ENCODE measurements at regions not wholly inside any gene's neighbourhood (a gene's known extent, or its start where the extent isn't known, plus 50 kb on each side); places are given as distances from the start of the nearest gene placed in this dataset.

- Histone ChIP-seq H3K4me3 (no peak overlapping the region), H3K27ac (no peak overlapping the region)
These were observed 169.5 kb upstream of the SVIL start for GRCh38 chr10:29804025-29804852.

GRCh38 chr10:29802171-29802570 is 167.4 kb upstream of the SVIL start:
- Histone ChIP-seq H3K9me3 (ENCODE audit: low read depth, low read length) (no peaks in the 10 kb centered on the region), H3K4me3 (no peak overlapping the region), H3K36me3 (ENCODE audit: insufficient read depth, low read length) (no peaks in the 10 kb centered on the region), H3K27ac (no peak overlapping the region), H3K9ac (ENCODE audit: insufficient read length) (no peak overlapping the region)
- DNase-seq (ENCODE audit: low read depth, low spot score): no peak
- TF ChIP-seq EZH2 (IDR thresholded peaks at IDR 0.05) (no peak), FOXP2 (optimal IDR thresholded peaks at IDR 0.05; ENCODE audit: control extremely low read depth, extremely low read length, insufficient read depth) (no peak), POLR2AphosphoS5 (IDR thresholded peaks at IDR 0.05; ENCODE audit: borderline replicate concordance, low read depth, low read length) (no peak)

More at GRCh38 chr10:29804025-29804852, 169.5 kb upstream of the SVIL start:
- Histone ChIP-seq H3K36me3 (ENCODE audit: insufficient read depth, low read length) (no peaks in the 10 kb centered on the region), H3K9ac (ENCODE audit: insufficient read length) (no peak overlapping the region), H3K9me3 (ENCODE audit: low read depth, low read length) (no peaks in the 10 kb centered on the region)
- no peak for DNase-seq (ENCODE audit: low read depth, low spot score)
- TF ChIP-seq POLR2AphosphoS5 (IDR thresholded peaks at IDR 0.05; ENCODE audit: borderline replicate concordance, low read depth, low read length) (no peak), FOXP2 (optimal IDR thresholded peaks at IDR 0.05; ENCODE audit: control extremely low read depth, extremely low read length, insufficient read depth) (no peak), EZH2 (IDR thresholded peaks at IDR 0.05) (no peak)

DNA sequence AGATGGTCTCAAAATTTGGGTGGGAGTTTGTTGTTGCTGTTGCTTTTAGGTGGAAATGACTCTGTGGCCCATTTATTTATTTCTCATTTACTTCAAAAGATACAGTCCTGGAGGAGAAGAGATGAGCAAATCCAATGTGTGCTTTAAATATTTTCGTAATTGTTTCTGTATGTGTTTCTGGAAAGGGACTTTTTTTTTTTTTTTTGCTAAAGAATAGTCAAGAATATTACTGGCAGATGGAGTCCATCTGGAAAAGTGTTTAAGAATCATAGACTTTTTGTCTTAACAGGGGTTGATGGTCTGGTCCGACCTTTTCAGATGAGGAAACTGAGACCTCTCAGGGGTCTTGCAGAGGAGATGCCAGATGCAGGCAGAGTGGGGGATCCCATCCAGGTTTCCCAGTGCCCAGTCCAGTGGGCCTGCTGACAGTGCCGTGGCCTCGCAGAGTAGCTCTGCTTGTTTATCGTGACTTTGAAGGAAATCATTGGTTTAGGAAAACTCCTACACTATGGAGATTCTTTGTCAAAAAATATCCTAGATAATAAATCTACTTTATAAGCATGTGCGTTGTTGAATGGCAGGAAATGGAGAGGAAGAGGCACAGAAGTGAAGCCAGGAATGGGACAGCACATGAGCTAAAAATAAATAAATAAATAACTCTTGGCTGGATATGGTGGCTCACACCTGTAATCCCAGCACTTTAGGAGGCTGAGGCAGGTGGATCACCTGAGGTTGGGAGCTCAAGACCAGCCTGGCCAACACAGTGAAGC is 164.3 kb upstream of the SVIL start:
- H3K27ac ChIP-seq: no peak overlapping the region
- H3K36me3 ChIP-seq (ENCODE audit: insufficient read depth, low read length): no peaks in the 10 kb centered on the region
- DNase-seq (ENCODE audit: low read depth, low spot score): no peak

GRCh38 chr10:29797616-29798015 is 162.8 kb upstream of the SVIL start:
- DNase-seq (ENCODE audit: low read depth, low spot score): no peak
- Histone ChIP-seq H3K27ac (no peak overlapping the region), H3K4me3 (no peak overlapping the region), H3K36me3 (ENCODE audit: insufficient read depth, low read length) (no peaks in the 10 kb centered on the region), H3K9me3 (ENCODE audit: low read depth, low read length) (no peaks in the 10 kb centered on the region), H3K9ac (ENCODE audit: insufficient read length) (no peak overlapping the region)
- no peak for TF ChIP-seq POLR2AphosphoS5 (IDR thresholded peaks at IDR 0.05; ENCODE audit: borderline replicate concordance, low read depth, low read length)
- no peak for TF ChIP-seq FOXP2 (optimal IDR thresholded peaks at IDR 0.05; ENCODE audit: control extremely low read depth, extremely low read length, insufficient read depth)
- TF ChIP-seq EZH2 (IDR thresholded peaks at IDR 0.05): no peak

More for the DNA sequence above, 164.3 kb upstream of the SVIL start:
- Histone ChIP-seq H3K4me3 (no peak overlapping the region), H3K9ac (ENCODE audit: insufficient read length) (no peak overlapping the region), H3K9me3 (ENCODE audit: low read depth, low read length) (no peaks in the 10 kb centered on the region)
- no peak for TF ChIP-seq EZH2 (IDR thresholded peaks at IDR 0.05)

DNA sequence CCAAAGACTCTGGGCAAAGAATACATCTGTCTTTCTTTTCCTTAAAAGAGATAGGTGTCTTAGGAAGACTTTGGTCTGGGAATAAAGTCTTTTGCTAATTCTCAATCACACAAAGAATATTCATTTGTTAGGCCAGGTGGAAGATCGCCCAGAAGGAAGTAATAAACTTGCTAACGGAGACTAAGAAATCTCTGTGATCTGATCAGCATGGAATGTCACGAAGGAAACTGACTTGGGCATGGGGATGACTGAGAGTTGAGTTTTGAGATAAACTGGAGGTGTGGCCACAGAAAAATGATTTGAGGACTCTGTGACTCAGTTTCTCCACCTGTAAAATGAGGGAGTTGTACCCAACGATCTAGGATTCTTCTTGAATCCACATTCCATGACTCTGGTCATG is 161.1 kb upstream of the SVIL start:
- Histone ChIP-seq H3K4me3 (no peak overlapping the region), H3K9me3 (ENCODE audit: low read depth, low read length) (no peaks in the 10 kb centered on the region), H3K27ac (no peak overlapping the region), H3K36me3 (ENCODE audit: insufficient read depth, low read length) (no peaks in the 10 kb centered on the region), H3K9ac (ENCODE audit: insufficient read length) (no peak overlapping the region)
- DNase-seq (ENCODE audit: low read depth, low spot score): no peak
- TF ChIP-seq EZH2 (IDR thresholded peaks at IDR 0.05) (no peak), POLR2AphosphoS5 (IDR thresholded peaks at IDR 0.05; ENCODE audit: borderline replicate concordance, low read depth, low read length) (no peak), FOXP2 (optimal IDR thresholded peaks at IDR 0.05; ENCODE audit: control extremely low read depth, extremely low read length, insufficient read depth) (no peak)

DNA sequence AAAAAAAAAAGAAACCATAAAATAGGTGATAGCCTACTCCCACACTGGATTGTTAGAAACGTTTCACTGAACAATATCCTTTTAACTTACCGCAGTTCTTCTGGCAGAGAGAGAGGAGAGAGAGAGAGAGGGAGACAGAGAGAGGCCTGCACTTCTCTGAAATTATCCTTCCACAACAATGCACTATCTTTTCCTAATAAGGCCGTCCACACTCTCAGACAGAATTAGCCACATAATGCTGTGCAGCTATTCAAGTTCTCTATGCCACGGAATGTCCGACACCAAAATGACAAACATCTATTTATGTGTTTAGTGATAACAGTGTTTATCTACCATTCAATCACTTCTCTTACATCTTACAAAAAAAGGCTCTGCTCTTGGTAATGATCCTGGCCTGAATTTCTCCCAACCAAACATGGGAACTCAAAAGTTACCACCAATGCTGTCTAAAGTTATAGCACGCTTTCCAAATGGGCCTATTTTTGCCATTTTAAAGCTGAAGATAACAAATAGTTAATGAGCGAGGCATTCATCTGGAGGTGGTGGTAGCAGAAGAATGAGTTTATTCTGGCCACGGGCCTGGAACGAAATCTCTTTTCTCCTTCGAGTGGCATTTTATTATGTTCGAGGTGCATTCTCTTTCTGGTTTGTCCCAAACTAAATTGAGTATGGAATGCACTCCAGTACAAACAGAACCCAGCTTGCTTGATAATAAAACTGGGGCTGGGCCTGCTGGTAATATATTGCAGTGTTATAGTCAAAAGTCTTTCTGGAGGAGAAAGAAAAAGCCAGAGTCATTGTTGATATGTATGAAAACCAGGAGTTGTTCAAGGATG is 160.2 kb upstream of the SVIL start:
- no peak for DNase-seq (ENCODE audit: low read depth, low spot score)
- Histone ChIP-seq H3K27ac (no peak overlapping the region), H3K36me3 (ENCODE audit: insufficient read depth, low read length) (no peaks in the 10 kb centered on the region), H3K9ac (ENCODE audit: insufficient read length) (no peak overlapping the region), H3K9me3 (ENCODE audit: low read depth, low read length) (no peaks in the 10 kb centered on the region), H3K4me3 (no peak overlapping the region)
- no peak for TF ChIP-seq FOXP2 (optimal IDR thresholded peaks at IDR 0.05; ENCODE audit: control extremely low read depth, extremely low read length, insufficient read depth)
- no peak for TF ChIP-seq POLR2AphosphoS5 (IDR thresholded peaks at IDR 0.05; ENCODE audit: borderline replicate concordance, low read depth, low read length)
- TF ChIP-seq EZH2 (IDR thresholded peaks at IDR 0.05): no peak

DNA sequence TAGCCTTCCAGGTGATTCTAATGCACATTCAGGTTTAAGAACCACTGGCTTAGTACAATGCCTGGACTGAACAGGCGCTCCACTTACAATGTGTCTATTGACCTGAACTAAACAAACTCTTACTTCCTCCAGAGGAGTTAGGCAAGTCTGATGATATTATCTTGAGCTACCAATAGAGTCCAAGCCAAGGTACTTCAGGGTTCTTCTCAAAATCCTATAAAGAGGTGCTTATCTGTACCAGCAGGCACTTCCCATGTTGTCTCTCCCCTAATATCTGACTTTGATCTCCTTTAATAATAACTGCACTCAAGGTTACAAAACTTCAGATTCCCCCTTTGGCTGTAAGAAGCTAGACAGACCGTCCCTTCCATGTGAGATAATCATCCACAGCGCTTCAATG is 157.0 kb upstream of the SVIL start:
- no peak overlapping the region for H3K9ac ChIP-seq (ENCODE audit: insufficient read length)
- TF ChIP-seq POLR2AphosphoS5 (IDR thresholded peaks at IDR 0.05; ENCODE audit: borderline replicate concordance, low read depth, low read length) (no peak), EZH2 (IDR thresholded peaks at IDR 0.05) (no peak), FOXP2 (optimal IDR thresholded peaks at IDR 0.05; ENCODE audit: control extremely low read depth, extremely low read length, insufficient read depth) (no peak)
- no peaks in the 10 kb centered on the region for H3K9me3 ChIP-seq (ENCODE audit: low read depth, low read length)
- H3K27ac ChIP-seq: no peak overlapping the region
- no peaks in the 10 kb centered on the region for H3K36me3 ChIP-seq (ENCODE audit: insufficient read depth, low read length)
- DNase-seq (ENCODE audit: low read depth, low spot score): no peak
- H3K4me3 ChIP-seq: no peak overlapping the region

- Histone ChIP-seq H3K9ac (ENCODE audit: insufficient read length) (no peak overlapping the region), H3K27ac (no peak overlapping the region), H3K4me3 (no peak overlapping the region), H3K9me3 (ENCODE audit: low read depth, low read length) (no peaks in the 10 kb centered on the region), H3K36me3 (ENCODE audit: insufficient read depth, low read length) (no peaks in the 10 kb centered on the region)
- TF ChIP-seq EZH2 (IDR thresholded peaks at IDR 0.05) (no peak), FOXP2 (optimal IDR thresholded peaks at IDR 0.05; ENCODE audit: control extremely low read depth, extremely low read length, insufficient read depth) (no peak), POLR2AphosphoS5 (IDR thresholded peaks at IDR 0.05; ENCODE audit: borderline replicate concordance, low read depth, low read length) (no peak)
- no peak for DNase-seq (ENCODE audit: low read depth, low spot score)
These were observed 155.4 kb upstream of the SVIL start for GRCh38 chr10:29790207-29790606.

All from SK-N-MC (cell line).